OCI-LY1 (cell line): ENCODE measurements at regions not wholly inside any gene's neighbourhood (a gene's known extent, or its start where the extent isn't known, plus 50 kb on each side); places are given as distances from the start of the nearest gene placed in this dataset.

ENCODE experiments used
- H2AFZ ChIP-seq: fragments of 200-600 bp; sonication (generic), shearing (Covaris generic); 2 replicates; pipeline ENCODE4 v1.6.0; 2014; ENCODE audit warnings: antibody characterized with exemption, mild to moderate bottlenecking, low read length
- H3F3A ChIP-seq: fragments of 200-600 bp; sonication (generic), shearing (Covaris generic); 2 replicates; pipeline ENCODE4 v1.6.0; 2014; ENCODE audit warnings: mild to moderate bottlenecking, antibody characterized with exemption, low read length, moderate library complexity; ENCODE audit not compliant: insufficient read depth
- H3K27ac ChIP-seq: fragments of 200-600 bp; sonication (generic); 2 replicates; pipeline ENCODE4 v1.5.1; 2014; ENCODE audit warnings: low read length, mixed run types, mild to moderate bottlenecking, low read depth; ENCODE audit not compliant: poor library complexity, severe bottlenecking
- H3K27me3 ChIP-seq: fragments of 200-600 bp; sonication (generic); 2 replicates; pipeline ENCODE4 v1.6.0; 2014; ENCODE audit warnings: antibody characterized with exemption, mild to moderate bottlenecking, low read length, moderate library complexity; ENCODE audit not compliant: insufficient read depth
- H3K36me3 ChIP-seq: fragments of 200-600 bp; sonication (generic); 2 replicates; pipeline ENCODE4 v1.6.1; 2014; ENCODE audit warnings: mild to moderate bottlenecking, antibody characterized with exemption, low read length, moderate library complexity, mixed read lengths; ENCODE audit not compliant: insufficient read depth
- H3K4me1 ChIP-seq: fragments of 200-600 bp; sonication (generic); 2 replicates; pipeline ENCODE4 v1.5.1; 2014; ENCODE audit warnings: mild to moderate bottlenecking, low read length, moderate library complexity; ENCODE audit not compliant: insufficient read depth, severe bottlenecking
- H3K4me2 ChIP-seq: fragments of 200-600 bp; sonication (generic), shearing (Covaris generic); 2 replicates; pipeline ENCODE4 v1.6.1; 2014; ENCODE audit warnings: low read length
- H3K4me3 ChIP-seq: fragments of 200-600 bp; sonication (generic); 2 replicates; pipeline ENCODE4 v1.5.1; 2014; ENCODE audit warnings: low read length, low read depth, mild to moderate bottlenecking, mixed read lengths; ENCODE audit not compliant: poor library complexity, severe bottlenecking
- H3K79me2 ChIP-seq: fragments of 200-600 bp; shearing (Covaris generic); 2 replicates; pipeline ENCODE4 v1.6.1; 2016; ENCODE audit warnings: mixed run types, low read length, mixed read lengths; ENCODE audit not compliant: insufficient read depth
- H3K9ac ChIP-seq: fragments of 200-600 bp; sonication (generic), shearing (Covaris generic); 2 replicates; pipeline ENCODE4 v1.6.1; 2014; ENCODE audit warnings: mild to moderate bottlenecking, low read length, mixed read lengths
- H3K9me2 ChIP-seq: fragments of 200-600 bp; sonication (generic), shearing (Covaris generic); 2 replicates; pipeline ENCODE4 v1.6.1; 2014; ENCODE audit warnings: low read depth, mild to moderate bottlenecking, low read length, mixed read lengths
- H3K9me3 ChIP-seq: fragments of 200-600 bp; shearing (Covaris generic); 2 replicates; pipeline ENCODE4 v1.6.1; 2014; ENCODE audit warnings: low read length, mixed read lengths
- H4K20me1 ChIP-seq: fragments of 200-600 bp; sonication (generic), shearing (Covaris generic); 2 replicates; pipeline ENCODE4 v1.6.0; 2016; ENCODE audit warnings: mild to moderate bottlenecking, low read length; ENCODE audit not compliant: insufficient read depth
- CTCF ChIP-seq: fragments of 200-600 bp; sonication (generic), shearing (Covaris generic); IDR thresholded peaks from 2 replicates; pipeline ENCODE4 v1.5.1; 2017; ENCODE audit warnings: mild to moderate bottlenecking, antibody characterized with exemption, low read length, moderate library complexity, mixed read lengths
- EZH2 ChIP-seq: fragments of 200-600 bp; sonication (generic), shearing (Covaris generic); IDR thresholded peaks from 2 replicates; pipeline ENCODE4 v1.8.0; 2017; ENCODE audit warnings: borderline replicate concordance, mixed run types, mild to moderate bottlenecking, antibody characterized with exemption, low read length, moderate library complexity, mixed read lengths

- no peaks in the 10 kb centered on the region for H3K9me2 ChIP-seq
- H3K4me1 ChIP-seq, result no peaks in the 10 kb centered on the region
- TF ChIP-seq CTCF (no peak), EZH2 (no peak)
- no peaks in the 10 kb centered on the region for H3F3A ChIP-seq
- no peak overlapping the region for H3K4me3 ChIP-seq
- no peak overlapping the region for H3K4me2 ChIP-seq
- H3K9me3 ChIP-seq, result no peaks in the 10 kb centered on the region
- H3K9ac ChIP-seq, result no peak overlapping the region
- no peaks in the 10 kb centered on the region for H4K20me1 ChIP-seq
- no peaks in the 10 kb centered on the region for H3K36me3 ChIP-seq
- H2AFZ ChIP-seq, result no peak overlapping the region
- no peak overlapping the region for H3K27ac ChIP-seq
- no peaks in the 10 kb centered on the region for H3K79me2 ChIP-seq
- no peaks in the 10 kb centered on the region for H3K27me3 ChIP-seq
Measured at GRCh38 chr1:208939537-208940085, 643.9 kb upstream of the CAMK1G start.

- no peak for TF ChIP-seq EZH2
- TF ChIP-seq CTCF, result no peak
- Histone ChIP-seq H3K79me2 (no peaks in the 10 kb centered on the region), H3K36me3 (no peaks in the 10 kb centered on the region), H3F3A (no peaks in the 10 kb centered on the region), H3K27me3 (no peaks in the 10 kb centered on the region), H3K9me3 (no peaks in the 10 kb centered on the region), H4K20me1 (no peaks in the 10 kb centered on the region), H3K9me2 (no peaks in the 10 kb centered on the region), H3K4me2 (no peak overlapping the region), H2AFZ (no peak overlapping the region), H3K4me3 (no peak overlapping the region), H3K27ac (no peak overlapping the region), H3K4me1 (no peaks in the 10 kb centered on the region), H3K9ac (no peak overlapping the region)
Measured at GRCh38 chr1:208942394-208943130, 641.0 kb upstream of the CAMK1G start.

- Histone ChIP-seq H3K27me3 (no peaks in the 10 kb centered on the region), H3K4me2 (no peak overlapping the region), H3K4me1 (no peaks in the 10 kb centered on the region)
Measured at GRCh38 chr1:208943291-208943690, 640.2 kb upstream of the CAMK1G start.

More at GRCh38 chr1:208943291-208943690, 640.2 kb upstream of the CAMK1G start:
- no peaks in the 10 kb centered on the region for H4K20me1 ChIP-seq
- H3K79me2 ChIP-seq, result no peaks in the 10 kb centered on the region
- H2AFZ ChIP-seq, result no peak overlapping the region
- H3K36me3 ChIP-seq, result no peaks in the 10 kb centered on the region
- no peak for TF ChIP-seq CTCF
- no peak for TF ChIP-seq EZH2
- no peak overlapping the region for H3K4me3 ChIP-seq
- no peaks in the 10 kb centered on the region for H3K9me3 ChIP-seq
- no peaks in the 10 kb centered on the region for H3F3A ChIP-seq
- no peak overlapping the region for H3K9ac ChIP-seq
- H3K9me2 ChIP-seq, result no peaks in the 10 kb centered on the region
- no peak overlapping the region for H3K27ac ChIP-seq
